Sigmoid colon (tissue), 4 donors: ENCODE measurements at regions not wholly inside any gene's neighbourhood (a gene's known extent, or its start where the extent isn't known, plus 50 kb on each side); places are given as distances from the start of the nearest gene placed in this dataset.
"Not testable (repeated sequence)": the region's sequence is repeated elsewhere in the genome, so short reads cannot be mapped to it uniquely, and the experiment has no call there.

ENCODE experiments used
- EP300 ChIP-seq, 4 donors: sonication (generic); formaldehyde crosslinking; IDR thresholded peaks; one replicate each; pipeline ENCODE4 v1.6.1; 2017; ENCODE audit warnings: antibody characterized with exemption in 4 of 4
- POLR2A ChIP-seq, 2 donors: fragments of 450-650 bp; IDR thresholded peaks; one replicate each; pipeline ENCODE4 v1.6.1; 2016; ENCODE audit warnings: antibody characterized with exemption in 2 of 2, mild to moderate bottlenecking in 2 of 2, moderate library complexity in 2 of 2
- POLR2AphosphoS5 ChIP-seq, 4 donors: sonication (generic); formaldehyde crosslinking; IDR thresholded peaks; one replicate each; pipeline ENCODE4 v1.6.1; 2017; ENCODE audit warnings: antibody characterized with exemption in 4 of 4
- TF ChIP-seq, protein P1 (sequence below), 4 experiments: fragments of 450-650 bp in 3 of 4; fragments of 200-600 bp in 1 of 4; IDR thresholded peaks; one replicate each; pipeline ENCODE4 v1.5.1; 2016 to 2019; ENCODE audit warnings: antibody characterized with exemption in 4 of 4, mild to moderate bottlenecking in 3 of 4, moderate library complexity in 2 of 4

DNA sequence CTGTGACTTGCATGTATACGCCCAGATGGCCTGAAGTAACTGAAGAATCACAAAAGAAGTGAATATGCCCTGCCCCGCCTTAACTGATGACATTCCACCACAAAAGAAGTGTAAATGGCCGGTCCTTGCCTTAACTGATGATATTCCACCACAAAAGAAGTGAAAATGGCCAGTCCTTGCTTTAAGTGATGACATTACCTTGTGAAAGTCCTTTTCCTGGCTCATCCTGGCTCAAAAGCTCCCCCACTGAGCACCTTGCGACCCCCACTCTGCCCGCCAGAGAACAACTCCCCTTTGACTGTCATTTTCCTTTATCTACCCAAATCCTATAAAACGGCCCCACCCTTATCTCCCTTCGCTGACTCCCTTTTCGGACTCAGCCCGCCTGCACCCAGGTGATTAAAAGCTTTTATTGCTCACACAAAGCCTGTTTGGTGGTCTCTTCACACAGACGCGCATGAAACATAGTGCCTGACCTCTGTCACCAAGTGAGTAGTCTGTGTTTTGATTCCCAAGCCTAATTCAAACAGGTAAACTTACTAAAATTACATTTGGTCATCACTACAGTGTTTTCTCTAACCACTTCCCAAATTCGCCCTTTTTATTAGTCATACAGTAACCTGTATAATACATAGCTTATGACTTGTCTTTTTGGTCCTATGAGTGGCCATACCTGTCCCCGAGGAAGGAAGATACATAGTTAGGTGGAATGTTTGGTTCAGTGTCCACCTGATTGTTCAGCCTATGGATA is 140.7 kb upstream of the PROK2 start:
- TF ChIP-seq, protein P1, sequence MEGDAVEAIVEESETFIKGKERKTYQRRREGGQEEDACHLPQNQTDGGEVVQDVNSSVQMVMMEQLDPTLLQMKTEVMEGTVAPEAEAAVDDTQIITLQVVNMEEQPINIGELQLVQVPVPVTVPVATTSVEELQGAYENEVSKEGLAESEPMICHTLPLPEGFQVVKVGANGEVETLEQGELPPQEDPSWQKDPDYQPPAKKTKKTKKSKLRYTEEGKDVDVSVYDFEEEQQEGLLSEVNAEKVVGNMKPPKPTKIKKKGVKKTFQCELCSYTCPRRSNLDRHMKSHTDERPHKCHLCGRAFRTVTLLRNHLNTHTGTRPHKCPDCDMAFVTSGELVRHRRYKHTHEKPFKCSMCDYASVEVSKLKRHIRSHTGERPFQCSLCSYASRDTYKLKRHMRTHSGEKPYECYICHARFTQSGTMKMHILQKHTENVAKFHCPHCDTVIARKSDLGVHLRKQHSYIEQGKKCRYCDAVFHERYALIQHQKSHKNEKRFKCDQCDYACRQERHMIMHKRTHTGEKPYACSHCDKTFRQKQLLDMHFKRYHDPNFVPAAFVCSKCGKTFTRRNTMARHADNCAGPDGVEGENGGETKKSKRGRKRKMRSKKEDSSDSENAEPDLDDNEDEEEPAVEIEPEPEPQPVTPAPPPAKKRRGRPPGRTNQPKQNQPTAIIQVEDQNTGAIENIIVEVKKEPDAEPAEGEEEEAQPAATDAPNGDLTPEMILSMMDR (IDR thresholded peaks at IDR 0.05): not testable (repeated sequence)
- not testable (repeated sequence) for TF ChIP-seq POLR2AphosphoS5, POLR2A, EP300 (IDR thresholded peaks at IDR 0.05)
